ENCODE measurements at regions not wholly inside any gene's neighbourhood (a gene's known extent, or its start where the extent isn't known, plus 50 kb on each side); places are given as distances from the start of the nearest gene placed in this dataset.

DNA sequence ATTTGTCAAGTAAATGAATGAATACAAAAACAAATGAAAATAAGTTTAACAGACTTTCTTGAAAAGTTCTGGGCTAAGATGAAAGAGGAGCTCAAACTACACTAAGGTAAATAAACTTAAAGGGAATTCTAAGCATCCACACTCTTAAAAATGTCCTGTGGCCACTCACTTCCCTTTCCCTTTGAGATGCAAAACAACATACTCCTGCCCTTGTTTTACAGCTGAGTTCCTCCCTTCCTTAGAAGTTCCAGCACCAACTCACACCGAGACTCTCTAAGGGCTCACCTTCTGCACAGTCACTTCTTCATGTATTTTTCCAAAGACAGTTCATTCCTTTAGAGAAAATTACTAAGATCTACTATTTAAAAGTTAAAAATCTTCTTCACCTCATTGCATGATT is 123.3 kb upstream of the CMC1 start:
- H3K27ac ChIP-seq (ENCODE audit: low read length), result no peak overlapping the region
- DNase-seq (ENCODE audit: low read depth, low spot score), result no peak
- POLR2A ChIA-PET, result no interaction called here
- H3K9me3 ChIP-seq (ENCODE audit: control insufficient read depth, insufficient read depth, low read depth, low read length), result no peaks in the 10 kb centered on the region
- no TSS peak for BruUV-seq (replicated peaks)
- no peaks in the 10 kb centered on the region for H3K4me1 ChIP-seq (ENCODE audit: control insufficient read depth, insufficient read depth, low read length)
- ATAC-seq, result no peak
- no peak overlapping the region for H3K4me3 ChIP-seq (ENCODE audit: low read depth in 2 of 2, low read length in 2 of 2)
- TF ChIP-seq, protein P1, sequence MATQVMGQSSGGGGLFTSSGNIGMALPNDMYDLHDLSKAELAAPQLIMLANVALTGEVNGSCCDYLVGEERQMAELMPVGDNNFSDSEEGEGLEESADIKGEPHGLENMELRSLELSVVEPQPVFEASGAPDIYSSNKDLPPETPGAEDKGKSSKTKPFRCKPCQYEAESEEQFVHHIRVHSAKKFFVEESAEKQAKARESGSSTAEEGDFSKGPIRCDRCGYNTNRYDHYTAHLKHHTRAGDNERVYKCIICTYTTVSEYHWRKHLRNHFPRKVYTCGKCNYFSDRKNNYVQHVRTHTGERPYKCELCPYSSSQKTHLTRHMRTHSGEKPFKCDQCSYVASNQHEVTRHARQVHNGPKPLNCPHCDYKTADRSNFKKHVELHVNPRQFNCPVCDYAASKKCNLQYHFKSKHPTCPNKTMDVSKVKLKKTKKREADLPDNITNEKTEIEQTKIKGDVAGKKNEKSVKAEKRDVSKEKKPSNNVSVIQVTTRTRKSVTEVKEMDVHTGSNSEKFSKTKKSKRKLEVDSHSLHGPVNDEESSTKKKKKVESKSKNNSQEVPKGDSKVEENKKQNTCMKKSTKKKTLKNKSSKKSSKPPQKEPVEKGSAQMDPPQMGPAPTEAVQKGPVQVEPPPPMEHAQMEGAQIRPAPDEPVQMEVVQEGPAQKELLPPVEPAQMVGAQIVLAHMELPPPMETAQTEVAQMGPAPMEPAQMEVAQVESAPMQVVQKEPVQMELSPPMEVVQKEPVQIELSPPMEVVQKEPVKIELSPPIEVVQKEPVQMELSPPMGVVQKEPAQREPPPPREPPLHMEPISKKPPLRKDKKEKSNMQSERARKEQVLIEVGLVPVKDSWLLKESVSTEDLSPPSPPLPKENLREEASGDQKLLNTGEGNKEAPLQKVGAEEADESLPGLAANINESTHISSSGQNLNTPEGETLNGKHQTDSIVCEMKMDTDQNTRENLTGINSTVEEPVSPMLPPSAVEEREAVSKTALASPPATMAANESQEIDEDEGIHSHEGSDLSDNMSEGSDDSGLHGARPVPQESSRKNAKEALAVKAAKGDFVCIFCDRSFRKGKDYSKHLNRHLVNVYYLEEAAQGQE (IDR thresholded peaks at IDR 0.05; ENCODE audit: insufficient read depth in 1 of 2, low read depth in 2 of 2, low read length in 1 of 2), result no peak
- TF ChIP-seq SIN3A (IDR thresholded peaks at IDR 0.05; ENCODE audit: borderline replicate concordance, insufficient read depth, low read depth, low read length) (no peak), POLR2AphosphoS5 (IDR thresholded peaks at IDR 0.05; ENCODE audit: low read depth, low read length) (no peak), TCF7L2 (IDR thresholded peaks at IDR 0.05; ENCODE audit: low read depth, low read length) (no peak)
- TF ChIP-seq, protein P2, sequence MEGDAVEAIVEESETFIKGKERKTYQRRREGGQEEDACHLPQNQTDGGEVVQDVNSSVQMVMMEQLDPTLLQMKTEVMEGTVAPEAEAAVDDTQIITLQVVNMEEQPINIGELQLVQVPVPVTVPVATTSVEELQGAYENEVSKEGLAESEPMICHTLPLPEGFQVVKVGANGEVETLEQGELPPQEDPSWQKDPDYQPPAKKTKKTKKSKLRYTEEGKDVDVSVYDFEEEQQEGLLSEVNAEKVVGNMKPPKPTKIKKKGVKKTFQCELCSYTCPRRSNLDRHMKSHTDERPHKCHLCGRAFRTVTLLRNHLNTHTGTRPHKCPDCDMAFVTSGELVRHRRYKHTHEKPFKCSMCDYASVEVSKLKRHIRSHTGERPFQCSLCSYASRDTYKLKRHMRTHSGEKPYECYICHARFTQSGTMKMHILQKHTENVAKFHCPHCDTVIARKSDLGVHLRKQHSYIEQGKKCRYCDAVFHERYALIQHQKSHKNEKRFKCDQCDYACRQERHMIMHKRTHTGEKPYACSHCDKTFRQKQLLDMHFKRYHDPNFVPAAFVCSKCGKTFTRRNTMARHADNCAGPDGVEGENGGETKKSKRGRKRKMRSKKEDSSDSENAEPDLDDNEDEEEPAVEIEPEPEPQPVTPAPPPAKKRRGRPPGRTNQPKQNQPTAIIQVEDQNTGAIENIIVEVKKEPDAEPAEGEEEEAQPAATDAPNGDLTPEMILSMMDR (IDR thresholded peaks at IDR 0.05), result no peak
- CTCF ChIA-PET, result no interaction called here
- intact Hi-C loops (cut with micrococcal nuclease; ENCODE audit: unreplicated experiment) (no loop called here), in situ Hi-C loops (cut with HindIII; ENCODE audit: low pct_unique_long_range_greater_than_20kb, low sequenced_read_pairs) (no loop called here)
- no peaks in the 10 kb centered on the region for H3K36me3 ChIP-seq (ENCODE audit: control insufficient read depth, insufficient read depth, low read length)
- H3K27me3 ChIP-seq (ENCODE audit: control insufficient read depth, insufficient read depth, low read length), result no peaks in the 10 kb centered on the region

DNA sequence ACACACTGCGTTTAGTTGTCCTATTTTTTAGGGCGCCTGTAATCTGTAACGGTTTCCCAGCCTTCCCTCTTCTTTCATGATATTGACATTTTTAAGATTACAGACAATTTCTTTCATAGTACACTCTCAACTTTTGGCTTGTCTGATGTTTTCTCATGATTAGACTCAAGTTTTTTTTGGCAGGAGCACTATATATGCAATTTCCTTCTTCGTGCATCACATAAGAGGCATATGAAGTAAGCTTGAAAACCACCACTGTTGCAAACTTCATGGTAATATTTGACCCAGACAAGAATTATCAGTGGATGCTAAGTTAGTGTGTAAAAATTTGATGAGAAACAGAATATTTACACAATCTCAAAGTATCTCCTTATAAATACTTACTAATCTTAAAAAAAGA is 119.2 kb upstream of the CMC1 start:
- Histone ChIP-seq H3K27ac (ENCODE audit: low read length) (no peak overlapping the region), H3K27me3 (ENCODE audit: control insufficient read depth, insufficient read depth, low read length) (no peaks in the 10 kb centered on the region), H3K9me3 (ENCODE audit: control insufficient read depth, insufficient read depth, low read depth, low read length) (no peaks in the 10 kb centered on the region), H3K36me3 (ENCODE audit: control insufficient read depth, insufficient read depth, low read length) (no peaks in the 10 kb centered on the region), H3K4me3 (ENCODE audit: low read depth in 2 of 2, low read length in 2 of 2) (no peak overlapping the region), H3K4me1 (ENCODE audit: control insufficient read depth, insufficient read depth, low read length) (no peaks in the 10 kb centered on the region)
- CTCF ChIA-PET, result no interaction called here
- ATAC-seq (no peak), DNase-seq (ENCODE audit: low read depth, low spot score) (no peak)
- TF ChIP-seq TCF7L2 (IDR thresholded peaks at IDR 0.05; ENCODE audit: low read depth, low read length) (no peak), SIN3A (IDR thresholded peaks at IDR 0.05; ENCODE audit: borderline replicate concordance, insufficient read depth, low read depth, low read length) (no peak), POLR2AphosphoS5 (IDR thresholded peaks at IDR 0.05; ENCODE audit: low read depth, low read length) (no peak)
- TF ChIP-seq, protein P1 (IDR thresholded peaks at IDR 0.05; ENCODE audit: insufficient read depth in 1 of 2, low read depth in 2 of 2, low read length in 1 of 2), result no peak
- TF ChIP-seq, protein P2 (IDR thresholded peaks at IDR 0.05), result no peak
- no TSS peak for BruUV-seq (replicated peaks)
- in situ Hi-C loops (cut with HindIII; ENCODE audit: low pct_unique_long_range_greater_than_20kb, low sequenced_read_pairs), result no loop called here
- intact Hi-C loops (cut with micrococcal nuclease; ENCODE audit: unreplicated experiment), result no loop called here
- POLR2A ChIA-PET, result no interaction called here
